Liver (tissue), 8 donors: ENCODE measurements at regions not wholly inside any gene's neighbourhood (a gene's known extent, or its start where the extent isn't known, plus 50 kb on each side); places are given as distances from the start of the nearest gene placed in this dataset.

Experiments used
- DNase-seq: peaks from one replicate; pipeline ENCODE4 v3.0.0-alpha.2; 2017; ENCODE audit warnings: low spot score
- H3K27ac ChIP-seq, 2 donors: one replicate each; pipeline ENCODE4 v1.7.0; 2013; ENCODE audit warnings: inconsistent platforms in 2 of 2, low read length in 2 of 2, control low read depth in 1 of 2, low read depth in 1 of 2, mild to moderate bottlenecking in 1 of 2
- H3K27me3 ChIP-seq, 4 donors: one replicate each; pipeline versions ENCODE4 v1.6.1 to v1.7.0; 2013; ENCODE audit warnings: low read length in 3 of 4, inconsistent platforms in 1 of 4, mild to moderate bottlenecking in 1 of 4, moderate library complexity in 1 of 4; ENCODE audit not compliant: control insufficient read depth in 4 of 4, insufficient read depth in 4 of 4
- H3K36me3 ChIP-seq, 4 donors: one replicate each; pipeline versions ENCODE4 v1.6.1 to v1.7.0; 2013; ENCODE audit warnings: low read length in 3 of 4, mild to moderate bottlenecking in 3 of 4, low read depth in 1 of 4, moderate library complexity in 1 of 4; ENCODE audit not compliant: control insufficient read depth in 4 of 4, insufficient read depth in 3 of 4
- H3K4me1 ChIP-seq, 4 donors: one replicate each; pipeline versions ENCODE4 v1.6.1 to v1.7.0; 2013; ENCODE audit warnings: low read length in 3 of 4, mild to moderate bottlenecking in 3 of 4, moderate library complexity in 1 of 4; ENCODE audit not compliant: control insufficient read depth in 4 of 4, insufficient read depth in 4 of 4
- H3K4me3 ChIP-seq, 3 donors: one replicate each; pipeline versions ENCODE4 v1.6.1 to v1.7.0; 2013; ENCODE audit warnings: low read length in 3 of 3, control low read depth in 1 of 3, low read depth in 1 of 3, mild to moderate bottlenecking in 1 of 3
- H3K9ac ChIP-seq, 2 donors: one replicate each; pipeline ENCODE4 v1.7.0; 2013; ENCODE audit warnings: low read length in 2 of 2, mild to moderate bottlenecking in 2 of 2, moderate library complexity in 2 of 2, control low read depth in 1 of 2, low read depth in 1 of 2
- H3K9me3 ChIP-seq, 4 donors: one replicate each; pipeline versions ENCODE4 v1.6.1 to v1.7.0; 2013; ENCODE audit warnings: low read length in 3 of 4; ENCODE audit not compliant: control insufficient read depth in 4 of 4
- ATF3 ChIP-seq: IDR thresholded peaks from 2 replicates; pipeline ENCODE4 v1.6.1; 2016; ENCODE audit warnings: antibody characterized with exemption
- EGR1 ChIP-seq, 2 donors: IDR thresholded peaks; 2 replicates each; pipeline ENCODE4 v1.6.1; 2016 to 2018; ENCODE audit warnings: antibody characterized with exemption in 2 of 2, low read depth in 2 of 2
- GABPA ChIP-seq, 2 donors: IDR thresholded peaks in 1 of 2; conservative IDR thresholded peaks in 1 of 2; 2 replicates each; pipeline ENCODE4 v1.6.1; 2016; ENCODE audit warnings: antibody characterized with exemption in 2 of 2, mild to moderate bottlenecking in 1 of 2, moderate library complexity in 1 of 2
- HNF4G ChIP-seq: IDR thresholded peaks from 2 replicates; pipeline ENCODE4 v1.6.1; 2016; ENCODE audit warnings: antibody characterized with exemption
- MAX ChIP-seq: IDR thresholded peaks from 2 replicates; pipeline ENCODE4 v1.6.1; 2016; ENCODE audit warnings: antibody characterized with exemption
- NR2F2 ChIP-seq: IDR thresholded peaks from 2 replicates; pipeline ENCODE4 v1.6.1; 2016; ENCODE audit warnings: antibody characterized with exemption
- RAD21 ChIP-seq, 2 donors: IDR thresholded peaks; 2 replicates each; pipeline ENCODE4 v1.6.1; 2016; ENCODE audit warnings: antibody characterized with exemption in 2 of 2, mild to moderate bottlenecking in 2 of 2
- REST ChIP-seq: IDR thresholded peaks from 2 replicates; pipeline ENCODE4 v1.6.1; 2016; ENCODE audit warnings: antibody characterized with exemption, mild to moderate bottlenecking
- RXRA ChIP-seq, 2 donors: IDR thresholded peaks; 2 replicates each; pipeline ENCODE4 v1.6.1; 2017 to 2018; ENCODE audit warnings: antibody characterized with exemption in 2 of 2, mild to moderate bottlenecking in 1 of 2
- SP1 ChIP-seq: IDR thresholded peaks from 2 replicates; pipeline ENCODE4 v1.6.1; 2018; ENCODE audit warnings: antibody characterized with exemption, mild to moderate bottlenecking
- TAF1 ChIP-seq: conservative IDR thresholded peaks from 2 replicates; pipeline ENCODE4 v1.6.1; 2016; ENCODE audit warnings: antibody characterized with exemption, mild to moderate bottlenecking
- YY1 ChIP-seq: IDR thresholded peaks from 2 replicates; pipeline ENCODE4 v1.6.1; 2016; ENCODE audit warnings: antibody characterized with exemption, mild to moderate bottlenecking
- ZBTB33 ChIP-seq: IDR thresholded peaks from 2 replicates; pipeline ENCODE4 v1.6.1; 2016; ENCODE audit warnings: antibody characterized with exemption
- WGBS: extraction: QIAGEN DNeasy Blood & Tissue Kit; methylation state at CpG from one replicate; pipeline ENCODE4 v1.1.7; 2013; 5-methylcytosine and 5-hydroxymethylcytosine counted together
- TF ChIP-seq, protein P1 (sequence below): fragments of 150-350 bp; IDR thresholded peaks from 2 replicates; pipeline ENCODE4 v1.5.1; 2017; ENCODE audit warnings: improper control_type of control experiment, low read depth, low read length; ENCODE audit not compliant: missing input control
- donor health status: healthy.
- donor health status: healthy.
- donor health status: healthy.
- donor health status: healthy.
- donor health status: healthy.

- Histone ChIP-seq H3K4me1 (peaks cover 6 to 21% (median 12%) of the 10 kb centered on the region in 4 donors), H3K4me3 (no peak overlapping the region), H3K9me3 (no peaks in the 10 kb centered on the region), H3K27ac (no peak overlapping the region), H3K36me3 (no peaks in the 10 kb centered on the region), H3K9ac (no peak overlapping the region), H3K27me3 (no peaks in the 10 kb centered on the region)
- no peak for DNase-seq
- TF ChIP-seq ATF3 (no peak), NR2F2 (no peak), MAX (no peak), RXRA (IDR thresholded peaks at IDR 0.05) (no peak), RAD21 (IDR thresholded peaks at IDR 0.05) (no peak), ZBTB33 (no peak), EGR1 (IDR thresholded peaks at IDR 0.05; ENCODE audit: low read depth in 2 of 2) (no peak), TAF1 (no peak), YY1 (no peak), REST (no peak), SP1 (no peak), HNF4G (no peak), GABPA (IDR thresholded peaks at IDR 0.05 in 1 of 2, conservative IDR thresholded peaks at IDR 0.05 in 1 of 2) (no peak)
- TF ChIP-seq, protein P1, sequence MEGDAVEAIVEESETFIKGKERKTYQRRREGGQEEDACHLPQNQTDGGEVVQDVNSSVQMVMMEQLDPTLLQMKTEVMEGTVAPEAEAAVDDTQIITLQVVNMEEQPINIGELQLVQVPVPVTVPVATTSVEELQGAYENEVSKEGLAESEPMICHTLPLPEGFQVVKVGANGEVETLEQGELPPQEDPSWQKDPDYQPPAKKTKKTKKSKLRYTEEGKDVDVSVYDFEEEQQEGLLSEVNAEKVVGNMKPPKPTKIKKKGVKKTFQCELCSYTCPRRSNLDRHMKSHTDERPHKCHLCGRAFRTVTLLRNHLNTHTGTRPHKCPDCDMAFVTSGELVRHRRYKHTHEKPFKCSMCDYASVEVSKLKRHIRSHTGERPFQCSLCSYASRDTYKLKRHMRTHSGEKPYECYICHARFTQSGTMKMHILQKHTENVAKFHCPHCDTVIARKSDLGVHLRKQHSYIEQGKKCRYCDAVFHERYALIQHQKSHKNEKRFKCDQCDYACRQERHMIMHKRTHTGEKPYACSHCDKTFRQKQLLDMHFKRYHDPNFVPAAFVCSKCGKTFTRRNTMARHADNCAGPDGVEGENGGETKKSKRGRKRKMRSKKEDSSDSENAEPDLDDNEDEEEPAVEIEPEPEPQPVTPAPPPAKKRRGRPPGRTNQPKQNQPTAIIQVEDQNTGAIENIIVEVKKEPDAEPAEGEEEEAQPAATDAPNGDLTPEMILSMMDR: no peak
- 94% methylated on average over 1 of the region's 1 CpG for WGBS
Observed at GRCh38 chr11:19597206-19597605, 115.4 kb upstream of the NAV2 start.
